Jurkat, Clone E6-1 (cell line): ENCODE measurements at regions not wholly inside any gene's neighbourhood (a gene's known extent, or its start where the extent isn't known, plus 50 kb on each side); places are given as distances from the start of the nearest gene placed in this dataset.

Source experiments
- DNase-seq: peaks from one replicate; pipeline ENCODE4 v3.0.0-alpha.2; 2011; ENCODE audit warnings: low read depth, low spot score
- H3K4me3 ChIP-seq: 2 replicates; pipeline ENCODE4 v1.5.1; 2011; ENCODE audit warnings: mild to moderate bottlenecking, low read length, control low read depth, moderate library complexity

GRCh38 chr16:63066552-63066951, 1030.3 kb upstream of the CDH8 start:
- no peak for DNase-seq
- no peak overlapping the region for H3K4me3 ChIP-seq

- no peak for DNase-seq
- H3K4me3 ChIP-seq = no peak overlapping the region
Observed at GRCh38 chr16:63061319-63061718, 1025.1 kb upstream of the CDH8 start.

GRCh38 chr16:63059676-63060075, 1023.4 kb upstream of the CDH8 start:
- DNase-seq = no peak
- no peak overlapping the region for H3K4me3 ChIP-seq

GRCh38 chr16:63057341-63057740, 1021.1 kb upstream of the CDH8 start:
- no peak for DNase-seq
- H3K4me3 ChIP-seq = no peak overlapping the region

- no peak for DNase-seq
- no peak overlapping the region for H3K4me3 ChIP-seq
Observed at GRCh38 chr16:63050391-63050790, 1014.2 kb upstream of the CDH8 start.

GRCh38 chr16:63038397-63039106, 1002.3 kb upstream of the CDH8 start:
- no peak for DNase-seq
- H3K4me3 ChIP-seq = no peak overlapping the region

- H3K4me3 ChIP-seq = no peak overlapping the region
- DNase-seq = no peak
Observed at GRCh38 chr16:63037761-63038396, 1001.6 kb upstream of the CDH8 start.

- no peak for DNase-seq
- no peak overlapping the region for H3K4me3 ChIP-seq
Observed at GRCh38 chr16:63018581-63019223, 982.5 kb upstream of the CDH8 start.

GRCh38 chr16:63008688-63009087, 972.5 kb upstream of the CDH8 start:
- H3K4me3 ChIP-seq = no peak overlapping the region
- no peak for DNase-seq

GRCh38 chr16:63005356-63005755, 969.1 kb upstream of the CDH8 start:
- no peak for DNase-seq
- no peak overlapping the region for H3K4me3 ChIP-seq

GRCh38 chr16:62989480-62989879, 953.2 kb upstream of the CDH8 start:
- no peak overlapping the region for H3K4me3 ChIP-seq
- DNase-seq = no peak

GRCh38 chr16:62985722-62986121, 949.5 kb upstream of the CDH8 start:
- no peak for DNase-seq
- H3K4me3 ChIP-seq = no peak overlapping the region

- DNase-seq = no peak
- H3K4me3 ChIP-seq = no peak overlapping the region
Observed at GRCh38 chr16:62978451-62978850, 942.2 kb upstream of the CDH8 start.

- no peak overlapping the region for H3K4me3 ChIP-seq
- no peak for DNase-seq
Observed at GRCh38 chr16:62977876-62978275, 941.6 kb upstream of the CDH8 start.

- no peak for DNase-seq
- no peak overlapping the region for H3K4me3 ChIP-seq
Observed at GRCh38 chr16:62974424-62974823, 938.2 kb upstream of the CDH8 start.

GRCh38 chr16:62970851-62971250, 934.6 kb upstream of the CDH8 start:
- no peak overlapping the region for H3K4me3 ChIP-seq
- DNase-seq = no peak

GRCh38 chr16:62969711-62970318, 933.6 kb upstream of the CDH8 start:
- H3K4me3 ChIP-seq = no peak overlapping the region
- DNase-seq = no peak

GRCh38 chr16:62967611-62968010, 931.4 kb upstream of the CDH8 start:
- DNase-seq = no peak
- no peak overlapping the region for H3K4me3 ChIP-seq

- H3K4me3 ChIP-seq = no peak overlapping the region
- DNase-seq = no peak
Observed at GRCh38 chr16:62967163-62967562, 930.9 kb upstream of the CDH8 start.

GRCh38 chr16:62966626-62967025, 930.4 kb upstream of the CDH8 start:
- no peak overlapping the region for H3K4me3 ChIP-seq

More at GRCh38 chr16:62966626-62967025, 930.4 kb upstream of the CDH8 start:
- DNase-seq = no peak
